Testis (tissue), 2 donors: ENCODE measurements at regions not wholly inside any gene's neighbourhood (a gene's known extent, or its start where the extent isn't known, plus 50 kb on each side); places are given as distances from the start of the nearest gene placed in this dataset.

Experiments used
- DNase-seq: peaks from one replicate; pipeline ENCODE4 v3.0.0-alpha.2; 2019
- H3K27ac ChIP-seq, 2 donors: fragments of 200-600 bp; sonication (generic); one replicate each; pipeline ENCODE4 v1.5.1; 2019
- H3K27me3 ChIP-seq: fragments of 200-600 bp; sonication (generic); one replicate; pipeline ENCODE4 v1.5.1; 2019
- H3K36me3 ChIP-seq: fragments of 200-600 bp; sonication (generic); one replicate; pipeline ENCODE4 v1.5.1; 2017; ENCODE audit warnings: low read depth; ENCODE audit errors: missing control alignments
- H3K4me1 ChIP-seq: fragments of 200-600 bp; sonication (generic); one replicate; pipeline ENCODE4 v1.5.1; 2019
- H3K4me3 ChIP-seq, 2 donors: fragments of 200-600 bp; sonication (generic); one replicate each; pipeline ENCODE4 v1.5.1; 2017 to 2019
- H3K9me3 ChIP-seq: fragments of 200-600 bp; sonication (generic); one replicate; pipeline ENCODE4 v1.5.1; 2017
- CTCF ChIP-seq, 3 experiments: fragments of 450-650 bp in 2 of 3; fragments of 200-600 bp in 1 of 3; sonication (generic) in 1 of 3; IDR thresholded peaks; one replicate each; pipeline ENCODE4 v1.5.1; 2016 to 2019; ENCODE audit warnings: antibody characterized with exemption in 3 of 3, mild to moderate bottlenecking in 2 of 3, moderate library complexity in 1 of 3
- POLR2A ChIP-seq: fragments of 450-650 bp; IDR thresholded peaks from one replicate; pipeline ENCODE4 v1.6.1; 2017; ENCODE audit warnings: antibody characterized with exemption, mild to moderate bottlenecking, moderate library complexity
- WGBS, 2 donors: methylation state at CpG; one replicate each; pipeline ENCODE4 v1.1.5; 2018; 5-methylcytosine and 5-hydroxymethylcytosine counted together
- intact Hi-C: fragments of 100-400 bp; cut with DNase I; formaldehyde crosslinking; loops from one replicate; pipeline ENCODE4 v1.15.1; 2023; ENCODE audit warnings: low total_unique reads

- Histone ChIP-seq H3K36me3 (no peaks in the 10 kb centered on the region), H3K9me3 (no peaks in the 10 kb centered on the region), H3K27me3 (no peaks in the 10 kb centered on the region), H3K4me1 (no peaks in the 10 kb centered on the region), H3K4me3 (no peak overlapping the region), H3K27ac (no peak overlapping the region)
- DNase-seq: no peak
- TF ChIP-seq CTCF (IDR thresholded peaks at IDR 0.05) (no peak), POLR2A (no peak)
- 83 to 85% methylated on average over 7 of the region's 7 CpGs for WGBS, 2 donors
- intact Hi-C loops: no loop called here
These were observed 222.8 kb upstream of the UBE2E2 start for GRCh38 chr3:22980346-22980745.

- no peaks in the 10 kb centered on the region for H3K9me3 ChIP-seq
- intact Hi-C loops: no loop called here
- no peaks in the 10 kb centered on the region for H3K36me3 ChIP-seq
- H3K4me3 ChIP-seq: no peak overlapping the region
- no peak overlapping the region for H3K27ac ChIP-seq
- DNase-seq: no peak
- no peaks in the 10 kb centered on the region for H3K4me1 ChIP-seq
- WGBS, 2 donors: 96% methylated on average over 3 of the region's 3 CpGs
- no peak for TF ChIP-seq CTCF (IDR thresholded peaks at IDR 0.05)
- no peak for TF ChIP-seq POLR2A
- no peaks in the 10 kb centered on the region for H3K27me3 ChIP-seq
These were observed 222.0 kb upstream of the UBE2E2 start for GRCh38 chr3:22981166-22981565.

GRCh38 chr3:22981861-22982260 is 221.3 kb upstream of the UBE2E2 start:
- no peaks in the 10 kb centered on the region for H3K9me3 ChIP-seq
- TF ChIP-seq POLR2A (no peak), CTCF (IDR thresholded peaks at IDR 0.05) (no peak)
- WGBS, 2 donors: 50 to 88% methylated on average over 2 of the region's 2 CpGs
- intact Hi-C loops: no loop called here
- no peaks in the 10 kb centered on the region for H3K36me3 ChIP-seq
- no peaks in the 10 kb centered on the region for H3K4me1 ChIP-seq
- no peaks in the 10 kb centered on the region for H3K27me3 ChIP-seq
- no peak for DNase-seq
- no peak overlapping the region for H3K4me3 ChIP-seq
- H3K27ac ChIP-seq: no peak overlapping the region

- H3K36me3 ChIP-seq: no peaks in the 10 kb centered on the region
- no peak overlapping the region for H3K4me3 ChIP-seq
- no peaks in the 10 kb centered on the region for H3K9me3 ChIP-seq
- no peaks in the 10 kb centered on the region for H3K4me1 ChIP-seq
- no peak overlapping the region for H3K27ac ChIP-seq
- H3K27me3 ChIP-seq: no peaks in the 10 kb centered on the region
- DNase-seq: no peak
- TF ChIP-seq CTCF (IDR thresholded peaks at IDR 0.05) (no peak), POLR2A (no peak)
- intact Hi-C loops: no loop called here
- WGBS, 2 donors: 77 to 78% methylated on average over 7 of the region's 7 CpGs
These were observed 220.0 kb upstream of the UBE2E2 start for GRCh38 chr3:22982981-22983587.

- no peak for TF ChIP-seq POLR2A
- TF ChIP-seq CTCF (IDR thresholded peaks at IDR 0.05): no peak
- Histone ChIP-seq H3K27me3 (no peaks in the 10 kb centered on the region), H3K9me3 (no peaks in the 10 kb centered on the region), H3K27ac (no peak overlapping the region), H3K36me3 (no peaks in the 10 kb centered on the region), H3K4me3 (no peak overlapping the region), H3K4me1 (no peaks in the 10 kb centered on the region)
- DNase-seq: no peak
- intact Hi-C loops: no loop called here
These were observed 216.2 kb upstream of the UBE2E2 start for GRCh38 chr3:22986958-22987357.
